K562 (cell line): ENCODE measurements at regions not wholly inside any gene's neighbourhood (a gene's known extent, or its start where the extent isn't known, plus 50 kb on each side); places are given as distances from the start of the nearest gene placed in this dataset.

ENCODE experiments used
- ATAC-seq: fragments of 200-7000 bp; cut with Tn5 transposase; 3 replicates; pipeline ENCODE4 v1.9.1; 2020; ENCODE audit warnings: moderate library complexity
- BruUV-seq: library from RNA; stranded (reverse); fragments of 400-500 nt; replicated peaks from 2 replicates; lab custom pipeline; 2021; lab: Mats Ljungman, UMichigan
- CTCF ChIA-PET: fragments of 300-600 bp; formaldehyde crosslinking; extraction: SDS; loops from one replicate; lab custom pipeline; 2021; ENCODE audit warnings: low intra/inter-chr PET ratio; lab: Yijun Ruan, JAX
- POLR2A ChIA-PET: fragments of 300-600, 350-650 bp; sonication (Branson Sonifier 250); formaldehyde crosslinking; extraction: SDS; loops from one replicate; lab custom pipeline; 2021; ENCODE audit warnings: antibody characterized with exemption, inconsistent platforms; lab: Yijun Ruan, JAX
- DNase-seq, 4 experiments: peaks; one replicate each; pipeline versions ENCODE4 v3.0.0 to v3.0.0-alpha.2; 2011 to 2018; ENCODE audit warnings: low spot score in 3 of 4, mixed read lengths in 3 of 4; ENCODE audit errors: extremely low read depth in 1 of 4
- FAIRE-seq: peaks from 2 replicates; lab custom pipeline; 2011; peaks lifted over from hg19 to GRCh38; lab: Jason Lieb, UNC
- H2AFZ ChIP-seq: 2 replicates; pipeline ENCODE4 v1.6.0; 2011; ENCODE audit warnings: low read depth, low read length, control low read depth, inconsistent platforms
- H3K27ac ChIP-seq: fragments of 200-600 bp; 3 replicates; pipeline ENCODE4 v1.8.0; 2011; ENCODE audit warnings: low read depth, mild to moderate bottlenecking, control low read depth, inconsistent platforms, low read length, moderate library complexity, mixed read lengths; ENCODE audit errors: extremely low read depth
- H3K27me3 ChIP-seq, 2 experiments: fragments of 300-600 bp in 1 of 2; 2 replicates in 1 of 2; 3 replicates in 1 of 2; pipeline versions ENCODE4 v1.6.0 to v1.8.0; 2011; ENCODE audit warnings: inconsistent platforms in 2 of 2, low read length in 2 of 2, mild to moderate bottlenecking in 1 of 2, mixed read lengths in 1 of 2, moderate library complexity in 1 of 2; ENCODE audit not compliant: control insufficient read depth in 2 of 2, insufficient read depth in 2 of 2
- H3K36me3 ChIP-seq: fragments of 300-600 bp; 3 replicates; pipeline ENCODE4 v1.8.0; 2011; ENCODE audit warnings: mild to moderate bottlenecking, low read length, inconsistent platforms; ENCODE audit not compliant: control insufficient read depth, insufficient read depth
- H3K4me1 ChIP-seq, 2 experiments: fragments of 200-600 bp in 1 of 2; replicated peaks in 1 of 2; 2 replicates in 1 of 2; 3 replicates in 1 of 2; pipeline versions ENCODE4 v1.5.1 to v1.8.0; 2011; ENCODE audit warnings: inconsistent platforms in 2 of 2, low read length in 2 of 2, mild to moderate bottlenecking in 1 of 2, mixed read lengths in 1 of 2, moderate library complexity in 1 of 2; ENCODE audit not compliant: control insufficient read depth in 2 of 2, insufficient read depth in 2 of 2
- H3K4me2 ChIP-seq: 2 replicates; pipeline ENCODE4 v1.6.1; 2011; ENCODE audit warnings: low read length, control low read depth, inconsistent platforms, mixed read lengths; ENCODE audit not compliant: insufficient read depth
- H3K4me3 ChIP-seq: fragments of 200-600 bp; sonication (generic), shearing (Covaris generic); 2 replicates; pipeline ENCODE4 v1.5.1; 2016; ENCODE audit warnings: control low read depth, inconsistent platforms
- H3K79me2 ChIP-seq: fragments of 200-600 bp; 3 replicates; pipeline ENCODE4 v1.8.0; 2011; ENCODE audit warnings: low read length, inconsistent platforms; ENCODE audit not compliant: control insufficient read depth, insufficient read depth
- H3K9ac ChIP-seq, 2 experiments: 2 replicates each; pipeline versions ENCODE4 v1.6.0 to v1.6.1; 2011; ENCODE audit warnings: low read depth in 2 of 2, low read length in 2 of 2, control low read depth in 1 of 2, inconsistent platforms in 1 of 2, mild to moderate bottlenecking in 1 of 2, mixed read lengths in 1 of 2; ENCODE audit not compliant: insufficient read depth in 1 of 2
- H3K9me1 ChIP-seq: one replicate; pipeline ENCODE4 v1.6.0; 2011; ENCODE audit warnings: inconsistent platforms, mild to moderate bottlenecking, low read length, moderate library complexity; ENCODE audit not compliant: control insufficient read depth, insufficient read depth
- H3K9me3 ChIP-seq: replicated peaks from 2 replicates; pipeline ENCODE4 v1.5.1; 2011; ENCODE audit warnings: low read depth, low read length, inconsistent platforms; ENCODE audit not compliant: control insufficient read depth, insufficient read depth
- H4K20me1 ChIP-seq: replicated peaks from 2 replicates; pipeline ENCODE4 v1.6.1; 2011; ENCODE audit warnings: low read length, inconsistent platforms, mixed read lengths; ENCODE audit not compliant: control insufficient read depth, insufficient read depth
- CBFA2T2 ChIP-seq: fragments of 450-650 bp; conservative IDR thresholded peaks from 2 replicates; pipeline ENCODE4 v1.6.1; 2017; ENCODE audit warnings: mild to moderate bottlenecking
- ELF2 ChIP-seq: fragments of 250-450 bp; sonication (Bioruptor Pico); IDR thresholded peaks from 2 replicates; pipeline ENCODE4 v1.5.0; 2021; ENCODE audit warnings: mild to moderate bottlenecking
- ETS2 ChIP-seq: IDR thresholded peaks from 2 replicates; pipeline ENCODE4 v1.6.1; 2016; ENCODE audit warnings: borderline replicate concordance, missing genetic modification characterization, mild to moderate bottlenecking, moderate library complexity, missing compliant biosample characterization; ENCODE audit not compliant: poor library complexity, severe bottlenecking
- FIP1L1 ChIP-seq: fragments of 200-400 bp; formaldehyde crosslinking; IDR thresholded peaks from 2 replicates; pipeline ENCODE4 v1.6.1; 2018; ENCODE audit warnings: mild to moderate bottlenecking, low read depth, low read length; ENCODE audit not compliant: poor library complexity, severe bottlenecking
- FOXP1 ChIP-seq: sonication (generic); formaldehyde crosslinking; IDR thresholded peaks from 2 replicates; pipeline ENCODE4 v1.8.0; 2022; ENCODE audit warnings: mild to moderate bottlenecking, missing genetic modification reagents
- HMBOX1 ChIP-seq: sonication (generic); IDR thresholded peaks from 2 replicates; pipeline ENCODE4 v1.6.1; 2016
- KAT2B ChIP-seq: IDR thresholded peaks from one replicate; pipeline ENCODE4 v1.6.1; 2012; ENCODE audit warnings: low read depth, mild to moderate bottlenecking, control low read depth, inconsistent platforms, low read length, moderate library complexity
- MAFK ChIP-seq: IDR thresholded peaks from 2 replicates; pipeline ENCODE4 v1.6.1; 2011; ENCODE audit warnings: low read length, improper control_type of control experiment
- NCOA6 ChIP-seq: fragments of 450-650 bp; IDR thresholded peaks from 2 replicates; pipeline ENCODE4 v1.6.1; 2017; ENCODE audit warnings: mild to moderate bottlenecking
- SETDB1 ChIP-seq: IDR thresholded peaks from one replicate; pipeline ENCODE4 v1.6.1; 2012; ENCODE audit warnings: low read length, control low read depth, inconsistent platforms
- in situ Hi-C: fragments of 300-500 bp; cut with MboI; formaldehyde crosslinking; loops from 4 replicates; pipeline ENCODE4 v1.15.0; 2018; ENCODE audit warnings: inconsistent platforms, mixed read lengths
- intact Hi-C: fragments of 100-400 bp; cut with micrococcal nuclease; formaldehyde crosslinking; loops from 2 replicates; pipeline ENCODE4 v1.14.2; 2022
- TF ChIP-seq, protein P1 (sequence below): IDR thresholded peaks from 2 replicates; pipeline ENCODE4 v1.6.1; 2011; ENCODE audit not compliant: insufficient read length; ENCODE audit errors: extremely low read depth

DNA sequence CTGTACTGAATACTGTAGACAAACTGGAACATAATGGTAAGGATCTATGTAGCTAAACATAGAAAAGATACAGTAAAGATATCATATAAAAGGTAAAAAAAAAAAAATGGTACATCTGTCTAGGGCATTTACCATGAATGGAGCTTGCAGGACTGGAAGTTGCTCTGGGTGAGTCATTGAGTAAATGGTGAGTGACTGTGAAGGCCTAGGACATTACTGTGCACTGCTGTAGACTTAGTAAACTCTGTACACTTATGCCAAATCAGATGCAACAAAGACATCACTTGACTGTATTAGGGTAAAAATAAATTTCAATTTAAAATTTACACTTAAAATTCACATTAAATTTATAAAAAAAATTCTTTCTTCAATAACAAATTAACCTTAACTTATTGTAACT lies 281.3 kb upstream of the LMCD1 start:
- no TSS peak for BruUV-seq
- no peak for ATAC-seq
- no peak for TF ChIP-seq KAT2B
- TF ChIP-seq NCOA6: no peak
- no peak for TF ChIP-seq MAFK
- TF ChIP-seq SETDB1: no peak
- TF ChIP-seq CBFA2T2: no peak
- no peak for TF ChIP-seq ELF2
- TF ChIP-seq ETS2 (tag): no peak
- no peak for TF ChIP-seq FIP1L1
- no peak for TF ChIP-seq FOXP1 (CRISPR knock-in tag)
- no peak for TF ChIP-seq HMBOX1
- TF ChIP-seq, protein P1, sequence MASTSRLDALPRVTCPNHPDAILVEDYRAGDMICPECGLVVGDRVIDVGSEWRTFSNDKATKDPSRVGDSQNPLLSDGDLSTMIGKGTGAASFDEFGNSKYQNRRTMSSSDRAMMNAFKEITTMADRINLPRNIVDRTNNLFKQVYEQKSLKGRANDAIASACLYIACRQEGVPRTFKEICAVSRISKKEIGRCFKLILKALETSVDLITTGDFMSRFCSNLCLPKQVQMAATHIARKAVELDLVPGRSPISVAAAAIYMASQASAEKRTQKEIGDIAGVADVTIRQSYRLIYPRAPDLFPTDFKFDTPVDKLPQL: no peak
- no peaks in the 10 kb centered on the region for H3K9me1 ChIP-seq
- ChIA-PET CTCF (no interaction called here), POLR2A (no interaction called here)
- no peaks in the 10 kb centered on the region for H3K27me3 ChIP-seq
- no peaks in the 10 kb centered on the region for H4K20me1 ChIP-seq
- no peak for FAIRE-seq
- H3K4me3 ChIP-seq: no peak overlapping the region
- H3K9me3 ChIP-seq: no peaks in the 10 kb centered on the region
- DNase-seq: no peak
- no peaks in the 10 kb centered on the region for H3K79me2 ChIP-seq
- H3K4me1 ChIP-seq: no peaks in the 10 kb centered on the region
- intact Hi-C loops (no loop called here), in situ Hi-C loops (no loop called here)
- H3K4me2 ChIP-seq: no peak overlapping the region
- no peaks in the 10 kb centered on the region for H3K36me3 ChIP-seq
- H2AFZ ChIP-seq: no peak overlapping the region
- no peak overlapping the region for H3K27ac ChIP-seq
- H3K9ac ChIP-seq: no peak overlapping the region
